NB4 (cell line): ENCODE measurements at regions not wholly inside any gene's neighbourhood (a gene's known extent, or its start where the extent isn't known, plus 50 kb on each side); places are given as distances from the start of the nearest gene placed in this dataset.

Experiments used
- DNase-seq: peaks from one replicate; pipeline ENCODE4 v3.0.0; 2010; ENCODE audit warnings: low read depth
- H3K4me3 ChIP-seq: one replicate; pipeline ENCODE4 v1.5.1; 2011; ENCODE audit warnings: mild to moderate bottlenecking, low read depth, low read length, moderate library complexity
- MYC ChIP-seq: IDR thresholded peaks from 2 replicates; pipeline ENCODE4 v1.6.1; 2011; ENCODE audit warnings: low read depth, low read length
- POLR2A ChIP-seq: IDR thresholded peaks from 2 replicates; pipeline ENCODE4 v1.6.1; 2011; ENCODE audit warnings: mild to moderate bottlenecking; ENCODE audit not compliant: insufficient read length; ENCODE audit errors: extremely low read depth
- TF ChIP-seq, protein P1 (sequence below): IDR thresholded peaks from one replicate; pipeline ENCODE4 v1.5.1; 2012; ENCODE audit warnings: low read depth, low read length
- TF ChIP-seq, protein P2 (sequence below): IDR thresholded peaks from 2 replicates; pipeline ENCODE4 v1.6.1; 2011; ENCODE audit warnings: low read depth, low read length

DNA sequence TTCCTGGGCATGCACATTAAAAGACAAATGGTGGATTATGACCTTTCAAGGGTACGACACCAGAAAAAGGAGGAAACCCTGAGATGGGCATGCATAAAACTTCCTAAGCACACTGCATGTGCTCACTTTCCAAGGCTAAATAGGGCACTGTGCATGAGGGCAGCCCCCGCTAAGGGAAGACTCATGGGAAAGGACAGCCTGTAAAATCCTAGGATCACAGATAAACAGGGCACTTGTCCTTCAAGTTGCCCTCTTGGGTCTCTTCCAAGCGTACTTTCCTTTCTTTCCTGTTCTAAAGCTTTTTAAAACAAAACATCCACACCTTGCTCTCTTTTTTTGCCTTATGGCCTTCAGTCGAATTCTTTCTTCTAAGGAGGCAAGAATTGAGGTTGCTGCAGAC lies 106.5 kb upstream of the SYNCRIP start:
- H3K4me3 ChIP-seq, result no peak overlapping the region
- no peak for DNase-seq
- TF ChIP-seq, protein P1, sequence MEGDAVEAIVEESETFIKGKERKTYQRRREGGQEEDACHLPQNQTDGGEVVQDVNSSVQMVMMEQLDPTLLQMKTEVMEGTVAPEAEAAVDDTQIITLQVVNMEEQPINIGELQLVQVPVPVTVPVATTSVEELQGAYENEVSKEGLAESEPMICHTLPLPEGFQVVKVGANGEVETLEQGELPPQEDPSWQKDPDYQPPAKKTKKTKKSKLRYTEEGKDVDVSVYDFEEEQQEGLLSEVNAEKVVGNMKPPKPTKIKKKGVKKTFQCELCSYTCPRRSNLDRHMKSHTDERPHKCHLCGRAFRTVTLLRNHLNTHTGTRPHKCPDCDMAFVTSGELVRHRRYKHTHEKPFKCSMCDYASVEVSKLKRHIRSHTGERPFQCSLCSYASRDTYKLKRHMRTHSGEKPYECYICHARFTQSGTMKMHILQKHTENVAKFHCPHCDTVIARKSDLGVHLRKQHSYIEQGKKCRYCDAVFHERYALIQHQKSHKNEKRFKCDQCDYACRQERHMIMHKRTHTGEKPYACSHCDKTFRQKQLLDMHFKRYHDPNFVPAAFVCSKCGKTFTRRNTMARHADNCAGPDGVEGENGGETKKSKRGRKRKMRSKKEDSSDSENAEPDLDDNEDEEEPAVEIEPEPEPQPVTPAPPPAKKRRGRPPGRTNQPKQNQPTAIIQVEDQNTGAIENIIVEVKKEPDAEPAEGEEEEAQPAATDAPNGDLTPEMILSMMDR, result no peak
- TF ChIP-seq MYC (no peak), POLR2A (no peak)
- TF ChIP-seq, protein P2, sequence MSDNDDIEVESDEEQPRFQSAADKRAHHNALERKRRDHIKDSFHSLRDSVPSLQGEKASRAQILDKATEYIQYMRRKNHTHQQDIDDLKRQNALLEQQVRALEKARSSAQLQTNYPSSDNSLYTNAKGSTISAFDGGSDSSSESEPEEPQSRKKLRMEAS, result no peak

DNA sequence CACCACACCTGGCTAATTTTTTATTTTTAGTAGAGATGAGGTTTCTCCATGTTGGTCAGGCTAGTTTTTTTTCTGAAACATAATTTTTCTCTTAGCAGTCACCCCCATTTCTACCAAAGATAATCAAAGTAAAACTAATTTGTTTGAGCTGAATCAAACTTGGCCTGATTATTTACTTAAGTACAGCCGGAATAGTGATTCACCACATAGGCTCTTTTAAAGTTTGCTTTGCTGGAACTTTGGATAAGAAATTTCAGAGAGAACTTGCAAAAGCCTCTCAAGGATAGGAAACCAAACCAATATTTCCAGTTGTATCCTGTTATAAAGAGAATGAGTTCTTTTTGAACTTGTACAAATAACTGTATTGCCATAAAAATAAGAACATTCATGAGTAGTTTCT lies 105.0 kb upstream of the SYNCRIP start:
- H3K4me3 ChIP-seq, result no peak overlapping the region
- no peak for DNase-seq
- TF ChIP-seq, protein P1, result no peak
- TF ChIP-seq MYC (no peak), POLR2A (no peak)
- TF ChIP-seq, protein P2, result no peak

DNA sequence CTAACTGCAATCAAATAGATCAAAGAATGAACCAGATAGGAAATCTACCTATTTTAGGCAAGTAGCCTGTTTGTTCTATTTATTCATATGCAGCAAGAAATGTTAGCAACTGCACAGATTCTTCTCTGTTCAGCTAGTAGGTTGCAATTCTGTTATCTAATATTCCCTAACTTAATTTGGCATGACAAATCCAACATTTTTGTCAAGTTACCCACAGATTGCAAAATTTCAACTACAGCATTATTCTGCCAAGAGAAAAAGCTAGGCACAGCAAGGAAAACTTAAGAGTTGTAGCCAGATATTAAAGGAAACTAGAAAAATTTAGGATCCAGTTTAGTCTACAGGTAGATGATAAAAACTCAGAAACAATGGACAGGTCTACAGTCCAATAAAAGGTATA lies 104.4 kb upstream of the SYNCRIP start:
- TF ChIP-seq MYC (no peak), POLR2A (no peak)
- no peak overlapping the region for H3K4me3 ChIP-seq
- no peak for DNase-seq

DNA sequence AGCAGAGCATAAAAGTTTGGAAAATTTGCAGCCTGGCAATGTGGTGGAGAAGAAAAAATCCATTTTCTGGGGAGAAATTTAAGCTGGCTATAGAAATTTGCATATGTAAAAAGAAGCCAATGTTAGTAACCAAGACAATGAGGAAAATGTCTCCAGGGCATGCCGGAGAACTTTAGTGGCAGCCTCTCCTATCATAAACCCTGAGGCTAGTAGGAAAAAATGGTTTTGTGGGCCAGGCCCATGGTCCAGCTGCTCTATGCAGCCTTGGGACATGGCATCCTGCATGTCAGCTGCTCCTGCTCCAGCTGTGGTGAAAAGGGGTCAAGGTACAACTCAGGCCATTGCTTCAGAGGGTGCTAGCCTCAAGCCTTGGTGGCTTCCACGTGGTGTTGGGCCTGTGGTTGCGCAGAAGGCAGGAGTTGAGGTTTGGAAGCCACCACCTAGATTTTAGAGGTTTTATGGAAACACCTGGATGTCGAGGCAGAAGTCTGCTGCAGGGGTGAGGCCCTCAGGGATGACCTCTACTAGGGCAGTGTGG lies 101.8 kb upstream of the SYNCRIP start:
- TF ChIP-seq, protein P2, result no peak
- TF ChIP-seq MYC (no peak), POLR2A (no peak)
- TF ChIP-seq, protein P1, result no peak
- no peak overlapping the region for H3K4me3 ChIP-seq
- no peak for DNase-seq

DNA sequence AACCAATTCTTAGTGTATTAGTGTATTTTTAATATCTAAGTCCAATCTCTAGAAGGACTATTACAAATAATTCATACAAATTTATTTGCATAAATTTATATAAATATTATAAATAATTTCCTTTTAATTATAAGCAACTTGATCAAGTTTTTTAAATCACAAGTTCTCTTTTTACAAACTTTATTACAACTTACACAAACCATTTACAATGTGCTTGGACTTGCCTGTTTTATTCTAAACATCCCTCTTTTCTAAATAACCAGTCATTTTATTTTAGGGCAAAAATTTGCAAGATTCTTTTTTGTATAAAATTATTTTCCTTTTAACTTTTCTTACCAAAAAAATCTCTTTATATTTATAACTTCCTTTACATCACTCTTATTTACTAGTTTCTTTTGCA lies 83.5 kb upstream of the SYNCRIP start:
- DNase-seq, result peak; percentile 16
- H3K4me3 ChIP-seq, result no peak overlapping the region
- TF ChIP-seq MYC (no peak), POLR2A (no peak)
- TF ChIP-seq, protein P2, result no peak
- TF ChIP-seq, protein P1, result no peak

DNA sequence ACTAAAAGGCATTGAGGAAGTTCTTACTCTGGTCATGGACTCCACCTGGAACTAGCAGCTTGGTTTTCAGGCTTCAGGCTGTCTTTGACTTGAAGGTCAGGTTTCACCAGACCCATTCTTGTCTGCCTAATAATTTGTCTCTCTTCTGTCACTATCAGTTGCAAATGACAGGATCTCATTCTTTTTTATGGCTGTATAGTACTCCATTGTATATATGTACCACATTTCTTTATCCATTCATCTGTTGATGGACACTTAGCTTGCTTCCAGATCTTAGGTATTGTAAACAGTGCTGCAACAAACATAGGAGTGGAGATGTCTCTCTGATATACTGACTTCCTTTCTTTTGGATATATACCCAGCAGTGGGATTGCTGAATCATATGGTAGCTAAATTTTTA lies 73.1 kb upstream of the SYNCRIP start:
- no peak for DNase-seq
- TF ChIP-seq, protein P1, result no peak
- TF ChIP-seq, protein P2, result no peak
- TF ChIP-seq POLR2A (no peak), MYC (no peak)
- no peak overlapping the region for H3K4me3 ChIP-seq
